ENCODE measurements at regions not wholly inside any gene's neighbourhood (a gene's known extent, or its start where the extent isn't known, plus 50 kb on each side); places are given as distances from the start of the nearest gene placed in this dataset.

- in situ Hi-C loops (cut with HindIII; ENCODE audit: low sequenced_read_pairs), result no loop called here
- H3K4me3 ChIP-seq (ENCODE audit: low read depth, low read length), result no peak overlapping the region
- DNase-seq (ENCODE audit: low read depth), result no peak
- no peak for TF ChIP-seq CTCF (IDR thresholded peaks at IDR 0.05; ENCODE audit: low read depth, low read length, missing control alignments)
Observed at GRCh38 chr5:121744577-121744976, 107.1 kb upstream of the FTMT start.

DNA sequence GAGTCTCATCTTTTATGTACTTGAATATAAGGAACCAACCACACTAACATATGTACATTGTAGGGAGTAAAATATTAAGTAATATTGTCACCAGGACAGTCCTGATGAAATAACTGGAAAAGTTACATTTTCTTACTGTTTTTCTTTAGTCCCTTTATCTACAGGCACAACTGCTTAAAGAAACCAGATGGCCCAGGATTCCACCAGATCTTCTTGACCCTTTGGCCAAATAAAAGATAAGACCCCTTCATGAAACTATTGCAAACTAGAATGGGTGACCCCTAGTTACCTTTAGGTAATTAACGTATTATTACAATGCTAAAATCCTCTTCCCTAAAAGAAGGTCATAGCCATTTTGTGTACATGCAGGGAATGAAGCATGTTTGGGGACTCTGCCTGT, 106.3 kb upstream of the FTMT start:
- in situ Hi-C loops (cut with HindIII; ENCODE audit: low sequenced_read_pairs), result no loop called here
- TF ChIP-seq CTCF (IDR thresholded peaks at IDR 0.05; ENCODE audit: low read depth, low read length, missing control alignments), result no peak
- no peak for DNase-seq (ENCODE audit: low read depth)
- no peak overlapping the region for H3K4me3 ChIP-seq (ENCODE audit: low read depth, low read length)

DNA sequence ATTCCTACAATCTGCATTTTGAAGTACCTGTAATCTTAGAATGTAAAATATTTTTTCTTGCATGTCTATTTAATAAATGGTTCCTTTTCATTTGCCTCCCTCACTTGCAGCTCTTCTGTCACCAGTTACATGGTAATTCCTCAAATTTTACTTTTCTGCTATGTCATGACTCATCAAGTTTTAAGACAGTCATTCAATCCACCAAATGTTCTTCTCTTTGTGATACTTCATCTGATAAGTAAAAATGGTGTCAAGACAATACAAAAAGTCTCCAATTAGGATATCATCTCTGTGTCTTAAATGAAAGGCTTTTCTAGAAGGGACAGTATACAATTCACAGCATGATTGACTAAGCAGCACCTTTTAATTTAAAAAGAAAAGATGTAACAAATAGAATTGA, 104.9 kb upstream of the FTMT start:
- no peak for DNase-seq (ENCODE audit: low read depth)
- no peak for TF ChIP-seq CTCF (IDR thresholded peaks at IDR 0.05; ENCODE audit: low read depth, low read length, missing control alignments)

GRCh38 chr5:121748686-121749085, 103.0 kb upstream of the FTMT start:
- TF ChIP-seq CTCF (IDR thresholded peaks at IDR 0.05; ENCODE audit: low read depth, low read length, missing control alignments), result no peak

More for the DNA sequence above, 104.9 kb upstream of the FTMT start:
- in situ Hi-C loops (cut with HindIII; ENCODE audit: low sequenced_read_pairs), result no loop called here
- H3K4me3 ChIP-seq (ENCODE audit: low read depth, low read length), result no peak overlapping the region

GRCh38 chr5:121752149-121752548, 99.5 kb upstream of the FTMT start:
- TF ChIP-seq CTCF (IDR thresholded peaks at IDR 0.05; ENCODE audit: low read depth, low read length, missing control alignments), result no peak
- no peak for DNase-seq (ENCODE audit: low read depth)
- in situ Hi-C loops (cut with HindIII; ENCODE audit: low sequenced_read_pairs), result no loop called here
- H3K4me3 ChIP-seq (ENCODE audit: low read depth, low read length), result no peak overlapping the region

More at GRCh38 chr5:121748686-121749085, 103.0 kb upstream of the FTMT start:
- no peak overlapping the region for H3K4me3 ChIP-seq (ENCODE audit: low read depth, low read length)
- no peak for DNase-seq (ENCODE audit: low read depth)
- in situ Hi-C loops (cut with HindIII; ENCODE audit: low sequenced_read_pairs), result no loop called here

DNA sequence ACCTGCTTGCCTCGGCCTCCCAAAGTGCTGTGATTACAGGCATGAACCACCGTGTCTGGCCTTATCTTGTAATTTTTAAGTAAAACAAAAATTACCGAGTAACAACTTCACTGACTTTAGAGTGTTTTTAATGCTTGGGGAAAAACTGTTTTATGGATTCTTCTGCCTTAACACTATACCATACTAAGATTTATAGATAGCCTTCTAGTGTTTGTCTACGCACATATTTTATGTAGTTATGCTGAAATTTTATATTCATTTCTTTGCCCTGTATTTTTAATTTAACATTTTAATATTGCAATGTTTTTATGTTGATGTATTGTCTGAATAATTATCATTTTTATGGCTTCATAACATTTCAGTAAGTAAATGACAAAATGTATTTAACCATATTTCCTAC, 96.4 kb upstream of the FTMT start:
- in situ Hi-C loops (cut with HindIII; ENCODE audit: low sequenced_read_pairs), result no loop called here
- H3K4me3 ChIP-seq (ENCODE audit: low read depth, low read length), result no peak overlapping the region
- no peak for TF ChIP-seq CTCF (IDR thresholded peaks at IDR 0.05; ENCODE audit: low read depth, low read length, missing control alignments)
- no peak for DNase-seq (ENCODE audit: low read depth)

DNA sequence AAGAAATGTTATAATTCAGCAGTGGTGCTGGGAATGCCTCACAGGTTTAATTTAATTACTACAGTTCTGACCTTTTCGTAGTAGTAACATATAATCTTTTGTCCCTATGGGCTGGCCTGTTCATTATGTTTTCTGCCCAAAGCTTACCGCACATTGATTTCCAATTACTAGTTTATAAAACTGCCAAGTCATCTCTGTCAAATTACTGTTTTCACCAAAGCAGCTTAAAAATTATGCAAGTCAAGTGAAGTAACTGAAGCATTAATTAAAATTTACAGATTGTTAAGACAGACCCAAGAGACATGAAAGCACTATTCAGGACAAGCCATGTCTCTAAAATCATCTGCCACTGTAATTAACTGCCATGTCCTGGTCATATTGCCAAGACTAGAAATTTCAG, 93.9 kb upstream of the FTMT start:
- no peak overlapping the region for H3K4me3 ChIP-seq (ENCODE audit: low read depth, low read length)
- in situ Hi-C loops (cut with HindIII; ENCODE audit: low sequenced_read_pairs), result no loop called here
- DNase-seq (ENCODE audit: low read depth), result no peak
- no peak for TF ChIP-seq CTCF (IDR thresholded peaks at IDR 0.05; ENCODE audit: low read depth, low read length, missing control alignments)
